H9 (cell line): ENCODE measurements at regions not wholly inside any gene's neighbourhood (a gene's known extent, or its start where the extent isn't known, plus 50 kb on each side); places are given as distances from the start of the nearest gene placed in this dataset.

Experiments
- DNase-seq: peaks from one replicate; pipeline ENCODE4 v3.0.0-alpha.2; 2017
- H2AFZ ChIP-seq: one replicate; pipeline ENCODE4 v1.6.1; 2013; ENCODE audit warnings: mild to moderate bottlenecking, low read length, control low read depth, moderate library complexity
- H2AK5ac ChIP-seq: 2 replicates; pipeline ENCODE4 v1.6.1; 2013; ENCODE audit warnings: low read length, control low read depth, mixed read lengths; ENCODE audit not compliant: insufficient read length
- H2BK120ac ChIP-seq: one replicate; pipeline ENCODE4 v1.6.1; 2013; ENCODE audit warnings: low read depth, mild to moderate bottlenecking, low read length, control low read depth, inconsistent platforms; ENCODE audit not compliant: poor library complexity, severe bottlenecking
- H2BK12ac ChIP-seq: 2 replicates; pipeline ENCODE4 v1.6.1; 2013; ENCODE audit warnings: low read length, control low read depth, mixed read lengths, low read depth; ENCODE audit not compliant: insufficient read length
- H2BK15ac ChIP-seq: 2 replicates; pipeline ENCODE4 v1.6.1; 2013; ENCODE audit warnings: low read depth, low read length, control low read depth
- H2BK20ac ChIP-seq: one replicate; pipeline ENCODE4 v1.6.1; 2013; ENCODE audit warnings: low read depth, mild to moderate bottlenecking, low read length, control low read depth, inconsistent platforms; ENCODE audit not compliant: poor library complexity, severe bottlenecking
- H2BK5ac ChIP-seq: 2 replicates; pipeline ENCODE4 v1.6.1; 2013; ENCODE audit warnings: low read length, control low read depth, mixed read lengths; ENCODE audit not compliant: insufficient read length
- H3K14ac ChIP-seq: 2 replicates; pipeline ENCODE4 v1.6.1; 2013; ENCODE audit warnings: low read length, control low read depth; ENCODE audit not compliant: insufficient read depth
- H3K18ac ChIP-seq: 2 replicates; pipeline ENCODE4 v1.6.1; 2013; ENCODE audit warnings: low read depth, mild to moderate bottlenecking, mixed read lengths, low read length, control low read depth; ENCODE audit not compliant: insufficient read length
- H3K23ac ChIP-seq: 2 replicates; pipeline ENCODE4 v1.6.1; 2013; ENCODE audit warnings: low read length, control low read depth, mixed read lengths, low read depth; ENCODE audit not compliant: insufficient read length
- H3K23me2 ChIP-seq: 2 replicates; pipeline ENCODE4 v1.6.1; 2013; ENCODE audit warnings: low read depth, mild to moderate bottlenecking, mixed read lengths, low read length, control low read depth; ENCODE audit not compliant: insufficient read length, poor library complexity, severe bottlenecking
- H3K27ac ChIP-seq: 2 replicates; pipeline ENCODE4 v1.5.1; 2013; ENCODE audit warnings: low read length, control low read depth, mixed read lengths, low read depth; ENCODE audit not compliant: insufficient read length
- H3K27me3 ChIP-seq: 2 replicates; pipeline ENCODE4 v1.6.1; 2013; ENCODE audit warnings: low read length, control low read depth, inconsistent platforms; ENCODE audit not compliant: insufficient read depth
- H3K4ac ChIP-seq: 2 replicates; pipeline ENCODE4 v1.6.1; 2013; ENCODE audit warnings: low read depth, mild to moderate bottlenecking, control low read depth, inconsistent platforms, low read length, moderate library complexity
- H3K4me1 ChIP-seq: 2 replicates; pipeline ENCODE4 v1.6.1; 2013; ENCODE audit warnings: low read length, control low read depth, inconsistent platforms; ENCODE audit not compliant: insufficient read depth
- H3K4me2 ChIP-seq: 2 replicates; pipeline ENCODE4 v1.6.1; 2013; ENCODE audit warnings: low read length, control low read depth, mixed read lengths; ENCODE audit not compliant: insufficient read length, insufficient read depth
- H3K56ac ChIP-seq: 2 replicates; pipeline ENCODE4 v1.6.1; 2013; ENCODE audit warnings: low read depth, mild to moderate bottlenecking, mixed read lengths, low read length, control low read depth; ENCODE audit not compliant: insufficient read length
- H3K79me1 ChIP-seq: 2 replicates; pipeline ENCODE4 v1.6.1; 2013; ENCODE audit warnings: low read depth, mild to moderate bottlenecking, moderate library complexity, low read length, control low read depth, inconsistent platforms; ENCODE audit not compliant: insufficient read depth, poor library complexity, severe bottlenecking
- H3K79me2 ChIP-seq: 2 replicates; pipeline ENCODE4 v1.6.1; 2013; ENCODE audit warnings: low read length, control low read depth, inconsistent platforms; ENCODE audit not compliant: insufficient read depth
- H3K9ac ChIP-seq: 2 replicates; pipeline ENCODE4 v1.6.1; 2013; ENCODE audit warnings: low read length, control low read depth, mixed read lengths; ENCODE audit not compliant: insufficient read length; ENCODE audit errors: extremely low read depth
- H3K9me3 ChIP-seq: one replicate; pipeline ENCODE4 v1.6.1; 2013; ENCODE audit warnings: low read depth, low read length, inconsistent platforms; ENCODE audit not compliant: control insufficient read depth
- H3T11ph ChIP-seq: one replicate; pipeline ENCODE4 v1.6.1; 2013; ENCODE audit warnings: mild to moderate bottlenecking, low read length, control low read depth, inconsistent platforms
- H4K20me1 ChIP-seq: one replicate; pipeline ENCODE4 v1.6.1; 2013; ENCODE audit not compliant: control insufficient read depth, insufficient read length, insufficient read depth
- H4K5ac ChIP-seq: 2 replicates; pipeline ENCODE4 v1.6.1; 2013; ENCODE audit warnings: low read depth, mild to moderate bottlenecking, mixed read lengths, low read length, control low read depth; ENCODE audit not compliant: insufficient read length
- H4K8ac ChIP-seq: replicated peaks from 2 replicates; pipeline ENCODE4 v1.6.1; 2013; ENCODE audit warnings: low read length, control low read depth, mixed read lengths, low read depth; ENCODE audit not compliant: insufficient read length
- H4K91ac ChIP-seq: 2 replicates; pipeline ENCODE4 v1.6.1; 2013; ENCODE audit warnings: low read depth, mild to moderate bottlenecking, moderate library complexity, mixed read lengths, low read length, control low read depth; ENCODE audit not compliant: insufficient read length
- H3K27ac Mint-ChIP-seq, 3 experiments: 2 replicates in 2 of 3; 3 replicates in 1 of 3; pipeline ENCODE4 v1.8.0; 2020 to 2021; ENCODE audit warnings: mixed read lengths in 3 of 3, mild to moderate bottlenecking in 1 of 3, moderate library complexity in 1 of 3
- H3K27me3 Mint-ChIP-seq: 2 replicates; pipeline ENCODE4 v1.8.0; 2021; ENCODE audit warnings: low read depth, mild to moderate bottlenecking, moderate library complexity, mixed read lengths
- H3K36me3 Mint-ChIP-seq, 3 experiments: 2 replicates in 2 of 3; 3 replicates in 1 of 3; pipeline ENCODE4 v1.8.0; 2020 to 2021; ENCODE audit warnings: low read depth in 3 of 3, mixed read lengths in 3 of 3; ENCODE audit not compliant: insufficient read depth in 1 of 3
- H3K4me1 Mint-ChIP-seq, 2 experiments: 2 replicates each; pipeline ENCODE4 v1.8.0; 2020; ENCODE audit warnings: mixed read lengths in 2 of 2
- H3K4me3 Mint-ChIP-seq, 2 experiments: 2 replicates in 1 of 2; 3 replicates in 1 of 2; pipeline ENCODE4 v1.8.0; 2020 to 2021; ENCODE audit warnings: mild to moderate bottlenecking in 2 of 2, mixed read lengths in 2 of 2, moderate library complexity in 1 of 2
- H3K9me3 Mint-ChIP-seq, 2 experiments: 2 replicates in 1 of 2; 3 replicates in 1 of 2; pipeline ENCODE4 v1.8.0; 2020; ENCODE audit warnings: mild to moderate bottlenecking in 2 of 2, mixed read lengths in 2 of 2, moderate library complexity in 1 of 2
- CTCF ChIP-seq: fragments of 200-600 bp; sonication (generic); conservative IDR thresholded peaks from 3 replicates; pipeline ENCODE4 v1.8.0; 2021; ENCODE audit warnings: antibody characterized with exemption, mild to moderate bottlenecking
- WGBS: extraction: QIAGEN DNeasy Blood & Tissue Kit; methylation state at CpG from one replicate; pipeline ENCODE4 v1.1.7; 2013; ENCODE audit warnings: missing lambda C conversion rate, low lambda C conversion rate, mixed read lengths; ENCODE audit not compliant: insufficient read length; ENCODE audit errors: extremely low coverage; 5-methylcytosine and 5-hydroxymethylcytosine counted together

GRCh38 chr3:24763393-24763792 lies 268.7 kb upstream of the THRB start:
- Histone ChIP-seq H3T11ph (no peak overlapping the region), H3K56ac (no peak overlapping the region), H3K27me3 (no peaks in the 10 kb centered on the region), H3K23ac (no peak overlapping the region), H3K27ac (no peak overlapping the region), H2BK120ac (no peak overlapping the region), H3K79me1 (no peaks in the 10 kb centered on the region), H2BK12ac (no peak overlapping the region), H2AFZ (no peak overlapping the region), H4K20me1 (no peaks in the 10 kb centered on the region), H2BK15ac (no peak overlapping the region), H3K9me3 (no peaks in the 10 kb centered on the region), H4K8ac (no peak overlapping the region), H4K5ac (no peak overlapping the region), H3K79me2 (no peaks in the 10 kb centered on the region), H2AK5ac (no peak overlapping the region), H3K4me2 (no peak overlapping the region), H3K23me2 (no peaks in the 10 kb centered on the region), H3K4me1 (no peaks in the 10 kb centered on the region), H2BK20ac (no peak overlapping the region), H3K4ac (no peak overlapping the region), H3K18ac (no peak overlapping the region), H2BK5ac (no peak overlapping the region), H3K9ac (no peak overlapping the region), H4K91ac (no peak overlapping the region), H3K14ac (no peak overlapping the region)
- Mint-ChIP-seq H3K36me3 (no peaks in the 10 kb centered on the region; a peak in 1 of 7 replicates), H3K4me1 (peaks cover 0 to 4% of the 10 kb centered on the region in 2 experiments; a peak in 1 of 4 replicates), H3K27ac (no peak overlapping the region; a peak in 1 of 7 replicates), H3K4me3 (no peak overlapping the region), H3K27me3 (no peaks in the 10 kb centered on the region), H3K9me3 (no peaks in the 10 kb centered on the region)
- DNase-seq, result no peak
- WGBS, result no CpG with 5 or more reads among the region's 11 CpGs
- TF ChIP-seq CTCF, result no peak
